Raji (cell line): ENCODE measurements at regions not wholly inside any gene's neighbourhood (a gene's known extent, or its start where the extent isn't known, plus 50 kb on each side); places are given as distances from the start of the nearest gene placed in this dataset.

Experiments used
- POLR2A ChIP-seq: IDR thresholded peaks from 2 replicates; pipeline ENCODE4 v1.6.1; 2011; ENCODE audit warnings: low read depth, low read length, control low read depth; ENCODE audit not compliant: insufficient read depth

- TF ChIP-seq POLR2A = no peak
Measured at GRCh38 chr7:25517906-25518305, 289.6 kb upstream of the NPVF start.

DNA sequence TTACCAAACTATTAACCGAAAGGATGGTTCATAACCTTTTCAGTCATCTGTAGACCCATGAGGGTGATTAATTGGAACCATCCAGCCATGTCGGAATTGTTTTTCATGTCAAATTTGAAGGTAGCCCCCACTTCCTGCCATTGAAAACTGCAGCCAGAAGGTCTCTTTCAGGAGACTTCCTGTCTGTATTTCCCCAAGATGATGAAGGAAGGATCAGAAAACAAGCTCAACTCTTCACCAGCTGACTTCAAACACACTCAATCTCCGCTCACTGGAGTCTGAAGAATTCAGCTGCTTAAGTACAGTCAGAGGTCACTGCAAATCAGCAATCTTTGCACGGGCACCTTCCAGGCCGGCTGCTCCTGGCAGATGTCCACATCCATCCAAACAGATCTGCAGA, 291.7 kb upstream of the NPVF start:
- no peak for TF ChIP-seq POLR2A

- TF ChIP-seq POLR2A = no peak
Measured at GRCh38 chr7:25520516-25520915, 292.2 kb upstream of the NPVF start.

DNA sequence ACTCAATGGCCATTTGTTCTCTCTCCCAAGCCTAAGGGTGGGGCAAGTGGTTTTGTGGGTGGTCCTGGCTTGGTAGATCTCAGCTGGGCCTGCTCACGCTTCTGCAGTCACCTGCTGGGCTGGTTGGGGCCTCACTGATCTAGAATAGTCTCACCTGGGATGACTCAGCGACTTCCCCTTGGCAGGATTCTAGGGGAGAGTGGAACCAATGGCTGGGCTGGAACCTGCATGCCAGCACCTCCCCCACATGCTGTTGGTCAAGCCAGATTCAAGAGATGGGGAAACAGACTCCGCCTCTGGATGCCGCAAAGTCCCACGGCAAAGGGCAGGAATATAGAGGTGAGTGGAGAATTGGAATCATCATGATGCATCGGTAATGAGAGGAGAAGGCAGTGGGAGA, 292.9 kb upstream of the NPVF start:
- TF ChIP-seq POLR2A = no peak

DNA sequence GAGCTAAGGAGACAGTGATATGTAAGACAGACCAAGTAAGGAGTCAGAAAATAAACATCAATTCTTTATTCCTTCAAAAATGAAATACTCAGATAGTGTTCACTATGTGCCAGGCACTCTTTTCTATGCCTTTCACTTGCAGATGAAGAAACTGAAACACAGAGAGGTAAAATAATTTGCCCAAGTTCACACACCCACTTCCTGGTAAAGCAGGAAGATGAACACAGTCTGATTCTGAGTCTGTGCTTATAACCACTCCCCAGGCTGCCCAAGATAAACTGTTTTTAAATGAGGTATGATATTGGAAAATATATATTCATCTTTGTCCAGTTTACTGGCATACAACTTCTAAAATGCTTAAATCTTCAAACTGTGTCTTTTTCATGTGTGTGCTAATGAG, 294.4 kb upstream of the NPVF start:
- no peak for TF ChIP-seq POLR2A

GRCh38 chr7:25527665-25528170, 299.4 kb upstream of the NPVF start:
- no peak for TF ChIP-seq POLR2A

GRCh38 chr7:25529320-25529719, 301.0 kb upstream of the NPVF start:
- TF ChIP-seq POLR2A = no peak

DNA sequence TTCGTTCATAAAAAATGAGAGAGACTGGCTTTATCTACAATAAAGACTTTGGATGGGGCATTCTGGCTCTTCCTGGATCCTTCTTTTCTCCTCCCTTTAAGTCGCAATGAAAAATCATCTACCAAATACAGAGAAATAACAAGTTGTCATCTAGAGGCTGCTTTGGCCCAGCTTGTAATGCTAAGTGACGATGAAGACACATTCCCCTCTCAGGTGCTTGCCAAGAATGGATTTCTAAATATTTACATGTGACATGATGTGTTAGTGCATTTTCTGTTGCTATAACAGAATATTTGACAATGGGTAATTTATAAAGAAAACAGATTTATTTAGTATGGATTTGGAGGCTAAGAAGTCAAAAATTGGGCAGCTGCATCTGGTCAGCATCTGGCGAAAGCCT, 308.6 kb upstream of the NPVF start:
- TF ChIP-seq POLR2A = no peak

GRCh38 chr7:25537662-25538375, 309.5 kb upstream of the NPVF start:
- TF ChIP-seq POLR2A = no peak

- TF ChIP-seq POLR2A = no peak
Measured at GRCh38 chr7:25541094-25541821, 313.0 kb upstream of the NPVF start.

- no peak for TF ChIP-seq POLR2A
Measured at GRCh38 chr7:25541877-25542276, 313.6 kb upstream of the NPVF start.

- TF ChIP-seq POLR2A = no peak
Measured at GRCh38 chr7:25543210-25543609, 314.9 kb upstream of the NPVF start.

DNA sequence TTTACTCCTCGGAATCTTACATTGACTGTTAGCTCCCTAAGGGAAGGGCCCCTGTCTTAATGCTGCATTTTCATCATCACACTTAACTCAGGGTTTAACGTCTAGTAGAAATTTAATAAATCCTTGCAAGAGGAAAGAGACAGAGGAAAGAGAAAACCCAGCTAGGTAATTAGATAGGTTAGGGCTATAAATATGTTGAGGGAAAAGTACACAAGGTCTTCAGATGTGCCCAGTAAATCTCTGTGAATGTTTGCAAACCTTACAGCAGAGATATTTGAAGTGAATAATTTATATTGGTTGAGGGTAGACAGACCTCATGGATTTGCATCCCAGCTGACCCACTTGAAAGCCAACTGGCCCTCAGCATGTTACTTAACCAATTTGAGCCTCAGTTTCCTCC, 315.5 kb upstream of the NPVF start:
- no peak for TF ChIP-seq POLR2A

DNA sequence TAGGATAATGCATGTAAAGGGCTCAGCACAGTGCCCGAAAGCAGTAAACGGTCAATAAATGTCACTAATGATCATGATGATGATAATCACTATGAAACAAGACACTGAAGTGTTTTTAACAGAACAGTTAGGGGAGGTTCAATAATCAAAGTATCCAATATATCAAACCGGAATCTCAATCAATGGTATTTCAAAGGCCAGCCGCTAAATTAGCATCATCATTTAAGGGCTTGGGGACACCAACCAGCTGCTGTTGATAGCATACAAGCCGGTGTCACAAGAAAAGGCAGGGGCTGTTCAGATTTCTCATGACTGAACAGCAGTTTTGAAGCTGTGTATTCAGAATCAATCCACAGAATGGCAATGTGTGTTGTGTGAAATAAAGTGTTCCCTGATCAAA, 316.0 kb upstream of the NPVF start:
- no peak for TF ChIP-seq POLR2A

DNA sequence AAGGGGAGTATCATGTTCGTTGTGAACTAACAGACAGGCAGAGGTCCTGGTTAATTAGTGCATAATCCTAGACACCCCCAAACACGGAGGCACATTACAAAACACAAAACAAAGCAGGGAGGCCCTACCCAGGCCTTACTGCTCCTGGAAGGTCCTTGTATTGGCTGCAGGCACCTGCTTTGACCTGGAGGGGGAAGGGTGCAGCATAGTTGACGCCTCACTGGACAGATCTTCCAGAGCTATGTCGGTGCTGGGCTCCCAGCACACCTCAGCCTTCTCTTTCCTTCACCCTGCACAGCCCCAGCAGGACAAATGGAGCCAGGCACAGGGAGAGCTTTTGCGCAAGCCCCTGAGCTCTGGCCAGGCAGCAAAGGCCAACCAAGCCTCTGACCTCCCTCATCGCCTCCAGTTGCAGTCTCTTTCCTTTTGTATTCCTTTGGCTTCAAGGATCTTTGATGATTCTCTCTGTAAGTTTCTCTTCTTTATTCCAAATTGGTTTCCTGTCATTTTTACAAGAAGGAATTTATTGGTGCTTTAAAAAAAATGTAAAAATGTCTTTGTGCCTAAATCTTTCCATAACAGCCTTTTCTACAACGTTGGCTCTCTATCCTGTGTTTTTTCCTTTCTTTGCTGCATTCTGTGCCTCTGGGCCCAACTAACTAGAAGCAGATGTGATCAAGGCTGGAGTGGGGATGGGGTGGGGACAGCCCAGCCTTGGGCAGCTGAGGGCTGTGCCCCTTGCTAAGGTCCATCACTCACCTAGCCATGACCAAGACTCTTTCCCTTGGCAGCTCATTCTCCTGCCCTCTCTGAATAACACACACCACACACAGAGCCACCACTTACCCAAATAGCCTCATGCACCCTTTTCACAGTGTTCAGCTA, 317.1 kb upstream of the NPVF start:
- TF ChIP-seq POLR2A = no peak
